Lower leg skin (tissue), 4 donors: ENCODE measurements at regions not wholly inside any gene's neighbourhood (a gene's known extent, or its start where the extent isn't known, plus 50 kb on each side); places are given as distances from the start of the nearest gene placed in this dataset.

Experiments used
- DNase-seq, 2 donors: peaks; one replicate each; pipeline ENCODE4 v3.0.0-alpha.2; 2019; ENCODE audit warnings: low spot score in 2 of 2
- H3K4me3 ChIP-seq: fragments of 200-600 bp; sonication (generic); 2 replicates; pipeline ENCODE4 v1.5.1; 2017; ENCODE audit warnings: mild to moderate bottlenecking, low read depth; ENCODE audit not compliant: poor library complexity, severe bottlenecking
- CTCF ChIP-seq, 3 donors: fragments of 450-650 bp; IDR thresholded peaks; one replicate each; pipeline ENCODE4 v1.5.1; 2016; ENCODE audit warnings: antibody characterized with exemption in 3 of 3, mild to moderate bottlenecking in 3 of 3, moderate library complexity in 2 of 3
- POLR2A ChIP-seq, 2 donors: fragments of 450-650 bp; IDR thresholded peaks; one replicate each; pipeline ENCODE4 v1.6.1; 2016 to 2017; ENCODE audit warnings: antibody characterized with exemption in 2 of 2, mild to moderate bottlenecking in 1 of 2, moderate library complexity in 1 of 2
- whole genome bisulfite sequencing, 2 donors: methylation state at CpG; one replicate each; pipeline ENCODE4 v1.1.5; 2018; 5-methylcytosine and 5-hydroxymethylcytosine counted together
- intact Hi-C: fragments of 100-400 bp; cut with DNase I; formaldehyde crosslinking; loops from one replicate; pipeline ENCODE4 v1.15.0; 2023; ENCODE audit warnings: low total_unique reads

DNA sequence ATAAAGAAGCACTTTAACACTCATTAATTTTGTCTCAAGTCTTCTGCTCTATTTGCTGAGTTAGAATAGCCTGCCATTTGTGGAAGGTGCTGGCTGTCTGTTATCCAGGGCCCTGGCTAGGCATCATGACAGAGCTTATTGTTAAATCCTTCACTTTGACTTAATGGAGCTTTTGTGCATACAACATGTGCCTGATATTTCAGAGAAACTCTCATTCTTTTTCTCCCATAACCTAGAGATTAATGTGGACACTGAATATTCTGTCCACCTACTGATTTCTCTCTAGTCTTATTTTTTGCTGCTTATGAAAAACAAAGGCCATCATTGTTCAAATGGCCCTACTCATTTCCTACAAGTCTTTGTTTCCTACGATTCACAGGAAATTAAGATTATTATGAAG, 383.1 kb upstream of the HTR2A start:
- 53 to 76% methylated on average over 1 of the region's 1 CpG for WGBS, 2 donors
- H3K4me3 ChIP-seq: no peak overlapping the region
- intact Hi-C loops: no loop called here
- DNase-seq: no peak
- no peak for TF ChIP-seq CTCF (IDR thresholded peaks at IDR 0.05)
- no peak for TF ChIP-seq POLR2A (IDR thresholded peaks at IDR 0.05)

- 97 to 98% methylated on average over 1 of the region's 1 CpG for WGBS, 2 donors
- no peak overlapping the region for H3K4me3 ChIP-seq
- DNase-seq: no peak
- intact Hi-C loops: no loop called here
- TF ChIP-seq CTCF (IDR thresholded peaks at IDR 0.05) (no peak), POLR2A (IDR thresholded peaks at IDR 0.05) (no peak)
Measured at GRCh38 chr13:47277774-47278173, 380.9 kb upstream of the HTR2A start.

DNA sequence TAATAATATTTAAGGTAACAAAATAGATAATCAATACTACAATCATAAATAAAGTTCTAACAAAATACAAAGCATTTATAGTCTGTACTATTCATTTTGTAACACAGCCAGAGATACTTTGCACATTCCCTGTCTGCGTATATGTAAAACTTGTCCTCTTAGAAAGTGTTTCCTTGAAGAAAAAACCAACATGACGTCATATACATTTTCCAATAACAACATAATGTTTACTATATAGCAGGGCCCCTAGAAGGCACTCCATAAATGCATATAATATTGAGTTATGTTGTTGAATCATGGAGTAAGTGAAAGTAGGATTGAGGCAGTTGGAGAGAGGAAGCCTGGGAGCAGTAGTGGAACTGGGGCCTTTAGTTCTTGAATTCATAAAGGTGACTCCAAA, 371.4 kb upstream of the HTR2A start:
- intact Hi-C loops: no loop called here
- DNase-seq: no peak
- H3K4me3 ChIP-seq: no peak overlapping the region
- no peak for TF ChIP-seq CTCF (IDR thresholded peaks at IDR 0.05)
- no peak for TF ChIP-seq POLR2A (IDR thresholded peaks at IDR 0.05)
- WGBS, 2 donors: 91% methylated on average over 2 of the region's 2 CpGs

DNA sequence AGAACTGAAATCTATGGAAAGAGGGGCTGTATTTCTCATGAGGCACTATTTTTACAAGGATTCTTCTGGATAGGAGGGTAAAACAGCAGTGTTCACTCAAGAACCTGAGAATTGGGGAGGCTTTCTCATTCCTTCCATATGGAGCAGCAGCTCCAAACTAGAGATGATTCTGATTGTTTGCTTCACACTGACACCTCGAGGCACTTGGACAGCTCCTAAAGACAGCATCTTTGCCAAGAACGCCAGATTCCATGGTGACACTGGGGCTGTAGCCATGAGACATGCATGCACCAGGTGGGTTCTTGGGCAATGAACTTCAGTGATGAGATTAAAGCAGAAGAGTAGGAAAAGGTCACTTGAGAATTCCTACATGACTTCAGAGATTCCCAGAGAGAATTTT, 361.5 kb upstream of the HTR2A start:
- WGBS, 2 donors: 28% methylated on average over 2 of the region's 2 CpGs
- TF ChIP-seq CTCF (IDR thresholded peaks at IDR 0.05) (no peak), POLR2A (IDR thresholded peaks at IDR 0.05) (no peak)
- intact Hi-C loops: no loop called here
- H3K4me3 ChIP-seq: no peak overlapping the region
- no peak for DNase-seq

GRCh38 chr13:47256618-47257017, 359.8 kb upstream of the HTR2A start:
- no peak overlapping the region for H3K4me3 ChIP-seq
- intact Hi-C loops: no loop called here
- DNase-seq: no peak
- 38 to 43% methylated on average over 1 of the region's 1 CpG for WGBS, 2 donors
- TF ChIP-seq CTCF (IDR thresholded peaks at IDR 0.05): no peak
- TF ChIP-seq POLR2A (IDR thresholded peaks at IDR 0.05): no peak

DNA sequence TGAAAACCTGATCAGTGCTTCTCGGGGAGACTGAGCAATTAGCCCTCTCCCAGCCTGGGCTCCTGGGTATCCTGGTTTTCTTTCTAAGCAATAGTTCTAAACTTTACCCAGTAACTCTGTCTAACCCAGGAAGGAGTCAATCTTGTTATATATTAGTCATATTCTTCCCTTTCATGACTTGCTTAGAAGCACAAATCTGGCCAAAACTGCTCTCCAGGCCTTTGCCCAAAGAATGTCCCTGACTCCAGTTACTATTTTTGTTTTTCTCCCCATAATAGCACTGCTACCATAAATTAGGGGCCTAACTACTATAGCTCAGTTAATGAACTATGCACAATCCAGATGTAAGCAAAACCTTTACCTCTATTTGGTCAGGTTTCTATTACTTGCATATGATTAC, 355.8 kb upstream of the HTR2A start:
- DNase-seq: no peak
- intact Hi-C loops: no loop called here
- H3K4me3 ChIP-seq: no peak overlapping the region
- WGBS, 2 donors: 77 to 94% methylated on average over 1 of the region's 1 CpG
- TF ChIP-seq POLR2A (IDR thresholded peaks at IDR 0.05) (no peak), CTCF (IDR thresholded peaks at IDR 0.05) (no peak)
